GM12892 (cell line): ENCODE measurements at regions not wholly inside any gene's neighbourhood (a gene's known extent, or its start where the extent isn't known, plus 50 kb on each side); places are given as distances from the start of the nearest gene placed in this dataset.

Experiments used
- POLR2A ChIP-seq: IDR thresholded peaks from 2 replicates; pipeline ENCODE4 v1.6.1; 2011; ENCODE audit warnings: low read depth, low read length, control low read depth
- POLR2AphosphoS5 ChIP-seq: IDR thresholded peaks from 2 replicates; pipeline ENCODE4 v1.6.1; 2011; ENCODE audit warnings: low read depth, low read length, control low read depth

- TF ChIP-seq POLR2A (no peak), POLR2AphosphoS5 (no peak)
These were observed 68.5 kb upstream of the ESR1 start for GRCh38 chr6:151738960-151739359.
